PC-9 (cell line): ENCODE measurements at regions not wholly inside any gene's neighbourhood (a gene's known extent, or its start where the extent isn't known, plus 50 kb on each side); places are given as distances from the start of the nearest gene placed in this dataset.

Experiments used
- BruUV-seq: library from RNA; stranded (reverse); fragments of 400-500 nt; replicated peaks from 2 replicates; lab custom pipeline; 2021; lab: Mats Ljungman, UMichigan
- CTCF ChIA-PET: fragments of 300-600 bp; sonication (Branson Sonifier 250); formaldehyde crosslinking; loops from one replicate; lab custom pipeline; 2022; ENCODE audit warnings: antibody characterized with exemption; lab: Charles Lee
- POLR2A ChIA-PET: fragments of 300-600 bp; sonication (Branson Sonifier 250); formaldehyde crosslinking; loops from one replicate; lab custom pipeline; 2022; ENCODE audit warnings: antibody characterized with exemption; ENCODE audit not compliant: unreplicated experiment; lab: Charles Lee
- DNase-seq, 2 experiments: peaks; one replicate each; pipeline versions ENCODE4 v3.0.0 to v3.0.0-alpha.2; 2015 to 2022; ENCODE audit warnings: mixed read lengths in 1 of 2
- H2AFZ ChIP-seq: fragments of 200-600 bp; sonication (generic); 2 replicates; pipeline ENCODE4 v1.8.1; 2017; ENCODE audit warnings: antibody characterized with exemption
- H3F3A ChIP-seq: fragments of 200-600 bp; sonication (generic); 2 replicates; pipeline ENCODE4 v1.8.1; 2017; ENCODE audit warnings: antibody characterized with exemption, mild to moderate bottlenecking, low read depth; ENCODE audit not compliant: insufficient read depth
- H3K27ac ChIP-seq: fragments of 200-600 bp; sonication (generic); 2 replicates; pipeline ENCODE4 v1.6.1; 2016; ENCODE audit warnings: mixed run types
- H3K27me3 ChIP-seq: fragments of 200-600 bp; sonication (generic); 2 replicates; pipeline ENCODE4 v1.6.1; 2016; ENCODE audit warnings: low read depth, mixed run types; ENCODE audit not compliant: insufficient read depth
- H3K36me3 ChIP-seq: fragments of 200-600 bp; sonication (generic); 2 replicates; pipeline ENCODE4 v1.6.1; 2016; ENCODE audit warnings: low read depth, mixed run types
- H3K4me1 ChIP-seq: fragments of 200-600 bp; sonication (generic); replicated peaks from 2 replicates; pipeline ENCODE4 v1.6.1; 2016; ENCODE audit warnings: mixed run types; ENCODE audit not compliant: insufficient read depth
- H3K4me2 ChIP-seq: fragments of 200-600 bp; sonication (generic); 2 replicates; pipeline ENCODE4 v1.6.1; 2017; ENCODE audit warnings: mixed run types
- H3K4me3 ChIP-seq: fragments of 200-600 bp; sonication (generic); 2 replicates; pipeline ENCODE4 v1.6.1; 2016; ENCODE audit warnings: mixed run types
- H3K79me2 ChIP-seq: fragments of 200-600 bp; sonication (generic); 2 replicates; pipeline ENCODE4 v1.6.1; 2017; ENCODE audit warnings: low read depth, mixed run types
- H3K9me2 ChIP-seq: fragments of 200-600 bp; sonication (generic); 2 replicates; pipeline ENCODE4 v1.8.1; 2017; ENCODE audit warnings: mild to moderate bottlenecking; ENCODE audit not compliant: insufficient read depth
- H3K9me3 ChIP-seq: fragments of 200-600 bp; sonication (generic); 2 replicates; pipeline ENCODE4 v1.8.1; 2016; ENCODE audit warnings: low read depth; ENCODE audit not compliant: insufficient read depth
- H4K20me1 ChIP-seq: fragments of 200-600 bp; sonication (generic); 2 replicates; pipeline ENCODE4 v1.8.1; 2017; ENCODE audit not compliant: insufficient read depth
- CTCF ChIP-seq: fragments of 200-600 bp; sonication (generic); conservative IDR thresholded peaks from 2 replicates; pipeline ENCODE4 v1.6.1; 2017; ENCODE audit warnings: mixed run types, antibody characterized with exemption, mild to moderate bottlenecking, moderate library complexity
- EZH2 ChIP-seq: fragments of 200-600 bp; sonication (generic); IDR thresholded peaks from 2 replicates; pipeline ENCODE4 v1.8.0; 2017; ENCODE audit warnings: antibody characterized with exemption, low read depth
- intact Hi-C: fragments of 100-400 bp; cut with micrococcal nuclease; formaldehyde crosslinking; loops from one replicate; pipeline ENCODE4 v1.10.0; 2022; ENCODE audit not compliant: unreplicated experiment

GRCh38 chr18:24586662-24587360 is 126.4 kb downstream of the HRH4 start:
- TF ChIP-seq EZH2, result no peak
- TF ChIP-seq CTCF, result no peak
- intact Hi-C loops, result no loop called here

GRCh38 chr18:24588440-24588839 is 128.0 kb downstream of the HRH4 start:
- Histone ChIP-seq H3K9me2 (no peaks in the 10 kb centered on the region), H3K27me3 (peaks cover 39% of the 10 kb centered on the region), H4K20me1 (no peaks in the 10 kb centered on the region), H3K27ac (no peak overlapping the region), H3K4me1 (no peaks in the 10 kb centered on the region), H3K9me3 (no peaks in the 10 kb centered on the region), H3K79me2 (no peaks in the 10 kb centered on the region), H3K4me3 (no peak overlapping the region), H3K4me2 (no peak overlapping the region), H3K36me3 (no peaks in the 10 kb centered on the region), H2AFZ (no peak overlapping the region), H3F3A (no peaks in the 10 kb centered on the region)
- DNase-seq, result no peak
- ChIA-PET CTCF (no interaction called here), POLR2A (no interaction called here)
- intact Hi-C loops, result no loop called here
- no TSS peak for BruUV-seq
- no peak for TF ChIP-seq EZH2
- no peak for TF ChIP-seq CTCF

More at GRCh38 chr18:24586662-24587360, 126.4 kb downstream of the HRH4 start:
- DNase-seq, result no peak
- POLR2A ChIA-PET, result no interaction called here
- Histone ChIP-seq H3F3A (no peaks in the 10 kb centered on the region), H3K4me3 (no peak overlapping the region), H3K4me1 (no peaks in the 10 kb centered on the region), H3K27me3 (peaks cover 43% of the 10 kb centered on the region), H3K9me2 (no peaks in the 10 kb centered on the region), H4K20me1 (no peaks in the 10 kb centered on the region), H2AFZ (no peak overlapping the region), H3K4me2 (no peak overlapping the region), H3K27ac (no peak overlapping the region), H3K9me3 (no peaks in the 10 kb centered on the region), H3K36me3 (no peaks in the 10 kb centered on the region), H3K79me2 (no peaks in the 10 kb centered on the region)
- no TSS peak for BruUV-seq
- CTCF ChIA-PET, result no interaction called here

GRCh38 chr18:24590946-24591345 is 130.5 kb downstream of the HRH4 start:
- ChIA-PET CTCF (no interaction called here), POLR2A (no interaction called here)
- Histone ChIP-seq H2AFZ (no peak overlapping the region), H3K9me3 (no peaks in the 10 kb centered on the region), H3K9me2 (no peaks in the 10 kb centered on the region), H3K4me3 (no peak overlapping the region), H3K4me2 (no peak overlapping the region), H4K20me1 (no peaks in the 10 kb centered on the region), H3K4me1 (no peaks in the 10 kb centered on the region), H3K79me2 (no peaks in the 10 kb centered on the region), H3K27ac (no peak overlapping the region), H3K36me3 (no peaks in the 10 kb centered on the region), H3K27me3 (peaks cover 27% of the 10 kb centered on the region), H3F3A (no peaks in the 10 kb centered on the region)
- DNase-seq, result no peak
- BruUV-seq, result no TSS peak
- intact Hi-C loops, result no loop called here
- TF ChIP-seq CTCF (no peak), EZH2 (no peak)
